NCI-H748 (cell line): ENCODE measurements at regions not wholly inside any gene's neighbourhood (a gene's known extent, or its start where the extent isn't known, plus 50 kb on each side); places are given as distances from the start of the nearest gene placed in this dataset.

Experiments
- DNase-seq: peaks from one replicate; lab custom pipeline; 2025; ENCODE audit not compliant: unreplicated experiment; lab: John Stamatoyannopoulos, UW

DNA sequence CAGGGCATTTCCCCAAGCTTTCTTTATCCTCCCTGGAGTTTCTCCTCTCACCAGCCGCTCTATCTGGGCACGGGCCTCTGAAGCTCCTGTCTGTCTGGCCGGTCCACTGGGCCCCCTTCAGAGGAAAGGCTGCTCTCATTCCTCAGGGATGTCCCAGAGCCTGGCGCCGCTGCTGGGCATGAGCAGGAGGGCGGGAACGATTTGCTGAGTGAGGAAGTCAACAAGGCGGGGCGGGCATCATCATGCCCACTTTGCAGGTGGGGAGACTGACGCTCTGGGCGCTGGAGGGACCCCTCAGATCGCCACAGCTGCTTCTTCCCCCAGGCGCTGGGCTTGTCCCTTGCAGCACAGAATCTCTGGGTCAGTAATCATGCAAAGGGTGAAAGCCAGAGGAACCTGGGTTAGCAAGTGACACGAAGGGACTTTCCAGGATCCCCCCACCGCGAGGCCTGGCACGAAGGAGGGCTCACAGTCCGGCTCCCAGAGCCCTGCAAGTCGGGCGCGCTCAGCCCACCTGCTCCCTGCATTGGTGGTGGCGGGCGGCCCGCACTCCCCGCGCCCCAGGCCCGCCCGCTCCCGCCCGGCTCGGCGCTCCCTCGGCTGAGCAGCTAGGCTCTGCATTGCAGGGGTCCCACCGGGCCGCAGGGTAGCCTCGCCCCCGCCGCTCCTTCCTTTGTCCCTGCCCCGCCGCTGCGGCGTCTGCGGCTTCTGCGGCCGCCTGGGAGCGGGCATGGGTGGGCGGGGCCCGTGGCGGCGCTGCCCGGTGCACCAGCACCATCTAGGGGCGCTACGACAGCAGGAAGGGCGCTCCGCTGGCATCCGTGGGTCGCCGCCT, 157.8 kb downstream of the CYRIA start:
- peak; percentile 74 for DNase-seq

DNA sequence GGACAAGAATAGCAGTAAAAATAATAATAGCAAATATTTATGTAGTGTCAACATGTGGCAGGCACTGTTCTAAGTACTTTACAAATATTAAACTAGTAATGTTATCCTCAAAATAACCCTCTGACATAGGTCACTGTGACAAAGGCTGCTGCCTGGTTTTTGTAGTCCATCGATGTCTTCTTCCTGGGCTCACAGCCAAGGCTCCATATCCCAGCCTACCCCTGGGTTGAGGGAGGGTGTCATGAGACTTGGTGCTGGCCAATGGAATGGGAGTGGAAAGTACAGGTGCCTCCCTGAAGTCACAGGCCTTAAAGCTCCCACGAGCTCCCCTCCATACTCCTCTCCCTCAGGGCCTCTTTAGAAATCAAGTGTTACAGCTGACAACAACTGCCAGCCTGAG, 159.3 kb downstream of the CYRIA start:
- DNase-seq = peak; percentile 43

DNA sequence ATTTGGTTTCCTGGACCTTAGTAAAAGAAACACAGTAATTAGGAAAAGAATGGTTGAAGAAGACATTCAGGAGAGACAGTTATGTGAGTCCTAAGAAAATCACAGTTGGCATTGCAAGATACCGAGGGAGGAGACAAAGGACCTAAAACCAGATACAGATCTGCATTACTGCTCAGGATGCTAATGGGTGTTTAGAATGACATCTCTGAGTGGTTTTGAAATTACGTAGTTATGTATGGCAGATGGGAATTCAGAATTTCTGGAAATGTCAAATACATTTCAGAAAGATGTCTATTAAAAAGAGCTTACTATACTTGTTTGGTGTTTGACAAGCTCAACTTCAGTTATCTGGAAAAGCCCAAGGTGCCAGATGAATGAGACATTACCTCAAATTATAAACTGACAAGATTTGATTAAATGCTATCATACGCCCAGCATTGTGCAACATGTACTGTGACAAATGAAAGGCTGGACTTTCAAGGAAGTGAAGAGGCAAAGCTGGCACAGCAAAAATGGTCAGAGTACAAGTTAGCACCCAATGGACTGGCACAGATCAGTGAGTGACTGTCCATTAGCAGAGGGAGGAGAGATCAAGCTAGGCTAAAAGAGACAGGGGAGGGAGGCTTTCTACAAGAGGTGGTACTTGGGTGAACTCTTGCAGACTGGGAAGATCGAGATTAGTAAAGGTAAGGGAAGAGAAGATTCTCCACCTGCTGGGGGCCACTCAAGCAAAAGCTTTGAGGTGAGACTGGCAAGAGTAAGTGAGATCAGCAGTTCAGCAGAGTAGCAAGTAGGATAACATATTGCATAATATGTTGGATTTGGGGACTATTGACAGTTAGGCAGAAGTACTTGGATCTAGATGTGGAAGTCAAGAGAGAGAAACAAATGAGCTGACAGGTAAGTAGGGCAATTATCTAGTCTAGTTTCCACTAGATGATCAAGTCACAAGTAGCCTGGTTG, 168.9 kb downstream of the CYRIA start:
- DNase-seq = no peak

DNA sequence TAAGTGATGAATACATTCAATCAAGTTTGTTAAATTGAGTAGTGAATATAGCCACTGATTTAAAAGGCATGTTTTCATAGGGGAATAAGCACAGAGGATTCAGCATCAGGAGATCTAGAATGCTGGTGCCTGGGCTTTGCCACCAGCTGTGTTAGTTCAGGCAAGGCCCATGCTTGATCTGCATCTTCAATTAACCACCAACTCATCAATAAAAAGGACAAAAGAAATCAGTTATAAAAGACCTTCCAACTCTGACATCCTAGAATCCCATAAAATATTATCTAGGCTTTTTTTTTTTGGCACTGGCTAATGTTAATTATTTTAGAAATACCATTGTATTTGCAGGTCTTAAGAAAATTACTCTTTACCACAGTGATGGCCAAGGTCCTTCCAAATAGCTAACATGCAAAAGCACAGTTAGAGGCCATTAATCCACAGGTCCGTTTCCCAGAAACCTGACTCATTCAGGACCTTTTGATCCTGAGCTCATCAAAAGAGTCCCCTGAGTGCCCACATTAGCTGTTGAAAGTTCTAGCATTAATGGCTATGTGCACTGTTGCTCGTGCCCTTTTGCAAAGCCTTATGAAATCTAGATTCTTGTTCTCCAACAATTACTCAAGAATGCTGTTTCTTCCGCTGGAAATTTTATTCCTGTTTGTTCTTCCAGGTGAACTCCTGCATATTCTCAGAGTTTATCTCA, 170.0 kb downstream of the CYRIA start:
- DNase-seq = no peak

DNA sequence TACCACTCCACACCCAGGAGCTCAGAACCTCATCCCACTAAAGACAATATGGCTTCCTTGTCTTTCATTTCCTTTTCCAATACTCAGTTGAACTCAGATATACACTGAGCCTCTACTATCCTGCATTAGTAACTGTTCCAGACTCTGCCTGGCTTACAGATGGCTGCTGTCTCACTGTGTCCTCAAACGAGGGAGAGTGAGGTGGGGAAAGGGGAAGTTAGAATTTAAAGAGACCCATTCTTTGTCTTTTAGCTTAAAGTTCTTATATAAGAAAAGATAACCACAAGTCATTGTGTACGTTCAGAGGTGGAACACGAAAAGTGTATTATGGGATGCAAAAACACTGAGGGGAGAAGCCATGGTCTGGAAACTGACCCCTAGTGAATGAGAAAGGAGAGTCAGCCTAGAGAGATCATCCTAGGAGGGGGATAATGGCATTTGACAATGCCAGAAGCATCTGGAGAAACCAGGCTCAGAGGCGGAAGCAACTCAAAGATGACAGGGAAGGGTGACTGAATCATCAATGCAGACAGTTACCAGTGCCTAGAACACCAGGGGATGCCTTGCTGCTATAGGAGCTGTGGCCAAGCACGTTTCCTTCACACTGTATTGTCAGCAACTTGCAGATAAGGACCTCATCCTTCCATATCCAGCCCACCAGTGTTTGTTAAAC, 170.7 kb downstream of the CYRIA start:
- no peak for DNase-seq

DNA sequence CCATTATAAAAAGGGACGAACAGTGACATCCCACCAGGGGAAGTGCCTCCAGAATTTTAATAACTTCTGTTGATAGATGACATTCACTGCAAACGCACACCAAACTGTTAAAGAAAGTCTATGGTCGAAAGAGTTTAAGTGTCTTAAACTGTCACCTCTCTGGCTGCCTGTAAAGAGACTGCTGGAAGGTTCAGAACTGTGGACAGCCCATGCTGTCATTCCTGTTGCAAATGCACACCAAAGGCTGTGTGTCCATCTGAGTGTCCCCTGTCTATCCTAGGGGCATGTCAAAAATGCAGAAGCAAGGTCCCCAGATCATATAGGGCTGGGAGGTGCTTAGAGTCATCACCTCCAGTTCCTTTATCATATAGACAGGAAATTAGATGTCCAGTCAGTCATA, 171.8 kb downstream of the CYRIA start:
- DNase-seq = no peak

DNA sequence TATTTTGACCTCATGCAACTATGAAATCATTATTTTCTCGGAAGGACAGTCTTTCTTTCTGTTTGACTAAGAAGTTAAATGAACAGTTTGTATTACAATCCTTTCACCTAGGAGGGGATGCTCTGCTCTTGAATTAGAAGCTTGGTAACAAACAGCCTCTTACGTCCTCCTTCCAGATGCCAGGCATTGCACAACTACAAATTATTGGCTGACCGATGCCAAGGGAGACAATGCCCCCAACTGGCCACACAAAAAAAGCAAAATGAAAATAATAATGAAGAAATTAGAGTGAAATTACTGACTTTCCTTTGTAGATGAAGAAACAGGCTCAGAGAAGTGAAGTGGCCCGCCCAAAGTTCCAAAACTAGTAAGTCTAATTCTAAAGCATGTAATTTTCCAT, 177.9 kb downstream of the CYRIA start:
- peak; percentile 57 for DNase-seq

DNA sequence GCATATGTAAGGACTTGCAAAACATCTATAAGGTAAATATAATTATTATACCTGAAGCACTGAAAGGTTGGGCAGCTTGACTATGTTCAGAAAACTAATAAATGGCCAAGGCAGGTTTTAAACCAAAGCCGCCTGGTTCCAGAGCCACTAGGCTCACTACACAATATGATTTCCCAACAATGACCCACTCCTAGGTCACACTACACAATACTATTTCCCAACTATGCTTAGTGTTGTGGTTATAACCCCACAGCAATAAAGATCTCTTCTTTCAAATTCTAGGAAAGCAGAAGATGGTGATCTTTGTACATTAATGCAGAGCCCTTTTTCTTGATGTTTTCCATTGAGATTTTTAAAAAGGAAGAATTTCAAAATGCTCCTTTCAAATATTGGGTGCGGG, 180.4 kb downstream of the CYRIA start:
- no peak for DNase-seq

DNA sequence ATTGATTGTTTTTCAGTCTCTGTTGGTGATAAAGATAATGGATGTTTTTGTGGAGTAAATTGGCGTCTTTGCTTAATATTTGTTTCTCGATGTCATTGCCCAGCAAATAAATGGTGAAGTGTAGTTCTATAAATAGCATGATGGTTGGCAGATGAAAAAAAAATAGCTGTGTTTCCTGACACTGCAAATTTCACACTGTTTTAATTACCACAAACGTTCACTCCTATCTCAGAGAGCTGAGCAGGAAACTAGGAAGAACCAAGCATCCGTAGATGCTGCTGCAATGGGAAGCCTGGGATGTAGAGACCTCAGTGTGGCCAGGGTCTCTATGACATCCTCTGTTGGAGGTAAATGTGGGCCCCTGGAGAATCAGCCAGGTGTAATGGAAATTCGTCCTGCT, 183.2 kb downstream of the CYRIA start:
- DNase-seq = no peak

DNA sequence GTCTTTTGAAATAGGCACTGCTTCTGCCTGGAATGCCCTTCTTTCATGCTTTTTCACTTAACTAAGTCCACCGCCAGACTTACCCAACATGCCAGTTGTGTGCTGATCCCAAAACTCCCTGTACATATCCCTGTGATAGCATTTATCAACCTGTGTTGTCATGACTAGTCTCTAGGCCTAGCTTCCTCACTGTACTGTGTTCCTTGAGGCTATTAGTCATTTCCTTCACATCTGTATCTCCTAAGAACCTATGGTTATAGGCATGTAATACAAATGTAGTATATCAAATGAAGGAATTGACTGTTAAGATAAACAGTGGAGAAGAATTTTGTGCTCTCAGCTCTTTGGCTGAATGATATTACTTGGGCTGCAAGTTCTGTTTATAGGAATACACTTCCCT, 184.3 kb downstream of the CYRIA start:
- DNase-seq = no peak

DNA sequence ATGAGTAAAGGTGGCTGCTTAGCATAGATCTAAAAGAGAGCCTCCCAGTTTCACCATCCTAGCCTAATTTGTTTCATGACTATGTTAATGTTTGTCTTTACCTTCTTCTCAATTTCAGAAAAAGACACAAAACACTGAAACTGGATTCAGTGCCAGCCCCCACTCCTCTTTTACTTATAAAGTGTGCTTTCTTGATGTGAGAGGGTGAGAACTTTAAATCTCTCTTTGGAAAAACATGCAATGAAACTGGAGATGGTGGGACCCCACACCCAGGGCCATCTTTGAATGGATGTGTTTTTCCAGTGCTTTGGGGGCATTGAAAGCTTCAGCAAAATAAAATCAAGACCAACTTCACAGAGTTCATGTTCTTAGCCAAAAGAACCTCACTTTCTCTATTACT, 185.9 kb downstream of the CYRIA start:
- no peak for DNase-seq

DNA sequence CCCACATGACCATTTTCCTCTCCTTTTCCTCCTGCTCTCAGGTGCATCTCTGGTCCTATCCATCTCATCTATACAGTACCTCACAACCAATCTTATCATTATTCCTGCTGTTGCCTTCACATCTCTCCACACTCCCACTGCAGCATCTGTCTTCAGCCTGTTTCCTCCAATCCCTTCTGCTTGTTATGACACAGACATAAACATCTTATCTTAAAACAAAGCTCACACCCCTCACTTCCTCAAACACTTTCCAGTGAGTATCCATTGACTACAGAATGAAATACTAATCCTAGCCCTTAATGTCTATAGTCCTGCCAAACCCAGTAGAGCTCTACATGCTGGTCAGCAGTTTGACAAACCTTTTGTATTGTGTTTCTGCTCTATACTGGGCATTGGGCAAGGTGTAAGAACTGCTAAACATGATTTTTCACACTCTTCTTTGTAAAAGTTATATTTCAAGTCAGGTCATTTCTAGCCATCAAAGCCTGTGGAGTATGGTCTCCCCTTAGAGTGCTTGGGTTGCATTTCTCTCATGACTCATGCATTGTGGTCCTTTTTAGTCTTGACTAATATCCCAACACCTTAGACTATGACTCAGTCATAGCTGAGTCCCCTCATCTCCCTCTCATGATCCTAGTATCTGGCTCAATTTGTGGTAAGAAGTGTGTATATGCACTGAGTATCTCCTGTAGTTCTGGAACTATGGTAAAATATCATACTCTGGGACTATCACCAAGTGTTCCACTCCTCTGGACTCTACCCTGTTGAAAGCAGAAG, 187.0 kb downstream of the CYRIA start:
- DNase-seq = no peak

DNA sequence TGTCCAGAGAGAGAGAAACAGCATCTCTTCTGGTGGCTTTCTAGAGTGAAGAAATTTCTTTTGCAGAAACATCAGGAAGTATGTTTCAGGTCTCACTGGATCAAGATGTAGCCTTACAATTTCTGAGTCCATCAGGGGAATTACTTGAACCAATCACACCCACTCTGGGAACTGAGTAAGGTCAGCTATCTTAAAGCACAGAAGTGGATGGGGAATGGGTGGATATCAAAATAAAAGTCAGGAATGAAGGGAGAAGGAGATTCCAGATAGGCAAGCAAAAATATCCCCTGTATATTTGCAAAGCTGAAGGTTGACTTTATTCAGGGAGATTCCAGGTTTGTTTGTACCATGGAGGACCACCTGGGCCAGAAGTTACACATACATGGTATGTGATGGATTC, 188.0 kb downstream of the CYRIA start:
- no peak for DNase-seq

DNA sequence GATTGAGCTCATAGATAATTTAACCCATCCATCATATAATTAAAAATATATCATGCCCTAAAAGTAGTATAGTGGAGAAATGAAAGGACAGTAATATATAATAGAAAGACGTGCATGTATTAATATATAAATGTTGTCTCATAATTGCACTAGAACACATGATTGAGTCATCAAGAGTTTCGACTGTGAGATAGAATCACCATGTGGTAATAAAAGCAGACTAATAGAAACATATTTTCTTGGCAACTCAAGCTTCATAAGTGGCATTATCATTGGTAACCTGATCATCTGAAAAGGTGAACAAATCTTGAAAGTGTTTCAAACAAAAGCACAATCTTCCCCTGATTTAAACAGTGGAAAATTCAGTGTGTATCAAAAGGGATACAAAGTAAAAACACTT, 188.8 kb downstream of the CYRIA start:
- no peak for DNase-seq

DNA sequence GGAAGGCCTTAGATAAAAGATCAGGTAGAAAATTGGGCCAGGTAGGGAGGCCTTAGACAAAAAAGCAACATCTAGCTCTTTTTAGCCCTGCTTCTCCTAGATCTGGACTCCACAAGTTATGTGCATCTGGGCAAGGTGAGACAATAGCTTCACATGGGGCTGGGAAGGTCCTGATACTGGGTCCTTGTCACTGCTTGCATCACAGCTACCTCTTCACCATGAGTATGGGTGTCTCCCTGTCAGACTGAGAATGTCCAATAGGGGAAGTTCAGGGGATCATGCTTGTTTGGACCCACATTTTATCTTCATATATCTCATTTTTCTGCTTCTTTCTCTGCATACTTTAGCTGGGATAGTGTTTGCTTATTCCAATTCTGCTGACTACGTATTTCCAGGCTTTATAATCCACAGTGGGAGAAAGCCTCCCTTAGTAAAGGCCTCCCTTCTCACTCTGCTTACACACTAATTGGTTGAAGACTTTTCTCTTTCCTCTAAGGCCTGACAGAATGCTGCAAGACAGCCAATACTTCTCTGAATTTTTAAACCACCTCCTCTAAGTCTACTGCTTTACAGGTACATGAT, 189.6 kb downstream of the CYRIA start:
- no peak for DNase-seq

DNA sequence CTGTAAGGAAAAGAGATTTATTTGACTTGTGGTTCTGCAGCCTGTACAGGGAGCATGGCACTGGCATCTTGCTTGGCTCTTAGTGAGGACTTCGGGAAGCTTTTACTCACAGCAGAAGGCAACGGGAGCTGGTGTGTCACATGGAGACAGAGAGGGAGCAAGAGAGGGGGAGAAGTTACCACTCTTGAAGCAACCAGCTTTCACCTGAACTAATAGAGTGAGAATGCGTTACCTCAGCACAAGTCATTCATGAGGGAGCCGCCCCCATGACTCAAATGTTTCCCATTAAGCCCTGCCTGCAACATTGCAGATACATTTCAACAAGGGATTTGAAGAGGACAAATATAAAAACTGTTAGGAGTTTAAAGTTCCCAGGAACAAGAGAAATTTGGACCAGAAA, 190.0 kb downstream of the CYRIA start:
- no peak for DNase-seq

DNA sequence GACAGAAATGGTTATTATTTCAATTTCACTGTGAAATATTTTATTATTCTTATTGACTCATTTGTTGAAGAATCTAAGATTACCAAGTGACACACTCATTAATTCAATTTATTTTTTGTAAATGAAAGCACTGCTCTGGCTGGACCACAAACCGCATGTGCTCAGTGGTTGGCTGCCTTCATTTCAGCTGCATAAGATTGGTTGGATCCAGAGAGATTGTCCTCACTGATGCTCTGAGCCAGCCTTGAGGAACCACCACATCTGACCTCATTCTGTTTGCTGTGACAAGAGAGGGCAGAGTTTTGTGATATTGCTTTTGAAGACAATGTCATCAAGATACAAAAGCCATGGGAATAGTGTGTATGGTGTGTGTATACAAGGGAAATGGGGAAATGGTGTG, 192.1 kb downstream of the CYRIA start:
- DNase-seq = no peak

DNA sequence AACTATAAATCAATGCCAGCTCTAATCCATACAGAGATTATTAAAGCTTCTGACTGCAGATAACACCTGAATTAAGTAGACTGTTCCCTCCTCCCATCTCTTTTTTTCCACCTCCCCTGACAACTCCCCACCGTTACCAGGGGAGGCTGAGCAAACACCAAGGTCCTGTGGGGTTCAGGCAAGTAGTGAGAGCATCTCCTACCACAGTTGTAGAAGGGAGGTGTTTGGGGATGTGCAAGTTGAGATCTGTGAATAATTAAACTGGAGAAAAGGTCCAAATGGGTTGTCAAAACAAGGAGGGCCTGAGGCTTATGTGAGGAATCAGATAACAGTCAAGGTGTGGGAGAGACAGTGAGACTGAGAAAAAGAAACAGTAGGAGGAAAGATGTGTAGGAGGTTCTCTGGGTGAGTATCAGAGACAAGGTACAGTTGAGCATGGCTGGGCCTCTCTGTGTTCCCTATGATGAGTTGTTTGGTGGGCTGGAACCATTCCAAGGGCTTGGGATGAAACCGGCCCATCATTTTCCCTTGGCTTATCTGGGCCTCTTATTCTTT, 194.6 kb downstream of the CYRIA start:
- no peak for DNase-seq

DNA sequence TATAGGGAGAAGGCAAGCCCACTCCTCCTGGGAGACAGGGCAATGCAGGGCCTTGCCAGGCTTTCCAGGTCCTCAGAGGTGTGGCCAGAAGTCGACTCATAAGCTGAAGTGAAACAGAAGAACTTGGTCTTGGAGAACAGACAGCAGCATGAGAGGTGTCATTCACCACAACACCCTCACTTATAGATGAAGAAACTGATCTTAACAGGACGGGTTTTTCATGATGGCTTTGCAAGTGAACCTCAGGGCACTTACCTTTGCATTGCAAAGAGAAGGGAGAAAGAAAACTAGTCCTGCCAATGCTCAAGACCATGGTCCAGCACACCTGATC, 198.8 kb downstream of the CYRIA start:
- DNase-seq = no peak
